ENCODE measurements at regions not wholly inside any gene's neighbourhood (a gene's known extent, or its start where the extent isn't known, plus 50 kb on each side); places are given as distances from the start of the nearest gene placed in this dataset.

DNA sequence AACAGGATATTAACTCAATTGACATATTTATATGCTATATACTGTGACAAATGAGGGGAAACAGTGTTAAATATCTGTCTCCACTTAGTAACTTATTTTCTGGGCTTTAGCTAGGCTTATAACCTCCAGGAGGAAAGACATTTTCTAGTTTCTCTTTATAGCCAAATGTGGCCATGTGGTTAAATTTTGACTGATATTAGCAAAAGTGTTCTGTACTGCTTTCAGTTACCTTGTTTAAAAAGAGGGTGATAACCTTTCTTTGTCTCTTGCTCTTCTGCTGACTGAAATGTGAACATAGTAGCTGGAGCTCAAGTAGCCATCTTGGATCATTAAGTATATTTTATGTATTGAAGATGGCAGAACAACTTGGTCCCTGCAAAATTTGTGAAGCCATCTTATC, 253.7 kb downstream of the PDHA2 start:
- in situ Hi-C loops (cut with HindIII; ENCODE audit: low sequenced_read_pairs) = no loop called here

DNA sequence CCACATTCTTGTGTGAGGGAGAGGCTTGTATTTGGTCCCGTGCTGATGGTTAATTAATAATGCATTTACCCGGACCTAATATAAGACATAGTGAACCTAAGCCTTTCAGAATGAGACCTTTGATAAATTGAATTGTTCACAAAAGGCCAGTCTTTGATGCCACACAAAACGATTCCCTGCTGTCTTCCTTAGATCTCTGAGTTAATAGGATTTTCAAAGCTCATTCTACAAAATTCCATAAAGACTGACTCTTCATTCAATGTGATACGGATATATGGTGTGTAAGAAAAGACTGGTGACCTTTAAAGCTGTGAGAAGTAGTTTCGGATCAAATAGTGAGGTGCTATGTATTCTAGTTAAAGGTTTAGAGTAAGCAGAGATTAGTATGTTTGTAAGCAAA, 254.3 kb downstream of the PDHA2 start:
- in situ Hi-C loops (cut with HindIII; ENCODE audit: low sequenced_read_pairs) = no loop called here

DNA sequence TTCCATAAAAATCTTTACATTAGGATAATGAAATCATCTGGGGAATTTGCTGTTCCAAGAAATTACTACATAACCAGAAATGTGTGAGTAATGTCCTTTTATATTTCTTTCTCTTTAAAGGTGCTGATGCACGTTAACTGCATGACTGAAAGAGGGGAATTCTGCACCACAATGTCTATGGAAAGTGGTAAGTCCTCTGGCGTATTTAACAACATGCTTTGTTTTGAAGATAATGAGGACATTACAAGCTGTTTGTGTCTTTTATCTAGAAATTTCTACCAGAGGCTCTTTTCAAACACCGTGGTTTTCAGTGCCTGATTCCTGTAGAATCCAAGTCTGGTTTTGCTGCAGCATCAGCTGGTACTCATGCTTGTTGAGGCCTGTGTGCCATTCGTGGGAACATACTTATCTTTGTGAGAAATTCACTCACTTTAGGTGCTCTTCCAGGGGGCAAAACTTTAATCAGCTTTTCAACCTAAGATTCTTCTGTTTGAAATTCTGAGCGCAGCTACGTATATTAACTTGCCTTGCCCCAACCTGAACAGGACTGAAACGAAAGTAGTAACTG, 257.2 kb downstream of the PDHA2 start:
- in situ Hi-C loops (cut with HindIII; ENCODE audit: low sequenced_read_pairs) = no loop called here

DNA sequence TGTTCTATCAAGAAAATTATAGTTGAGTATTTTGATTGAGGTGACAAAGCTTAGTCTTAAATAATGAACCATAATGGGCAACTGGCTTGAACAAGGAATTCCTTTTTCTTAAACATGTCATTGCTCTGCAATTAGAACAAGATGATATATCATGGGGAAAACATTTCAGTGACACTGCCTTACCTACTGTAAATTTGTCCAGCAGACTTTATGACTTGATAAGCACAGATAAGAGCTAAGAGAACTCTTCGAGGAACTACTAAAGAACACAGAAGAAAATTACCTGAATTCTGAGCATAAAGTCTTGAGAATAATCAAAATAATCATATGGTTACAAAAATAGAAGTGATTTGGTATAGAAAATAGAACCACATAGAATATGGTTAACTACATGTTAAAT, 257.8 kb downstream of the PDHA2 start:
- in situ Hi-C loops (cut with HindIII; ENCODE audit: low sequenced_read_pairs) = no loop called here

GRCh38 chr4:96099031-96099430, 259.1 kb downstream of the PDHA2 start:
- in situ Hi-C loops (cut with HindIII; ENCODE audit: low sequenced_read_pairs) = no loop called here

DNA sequence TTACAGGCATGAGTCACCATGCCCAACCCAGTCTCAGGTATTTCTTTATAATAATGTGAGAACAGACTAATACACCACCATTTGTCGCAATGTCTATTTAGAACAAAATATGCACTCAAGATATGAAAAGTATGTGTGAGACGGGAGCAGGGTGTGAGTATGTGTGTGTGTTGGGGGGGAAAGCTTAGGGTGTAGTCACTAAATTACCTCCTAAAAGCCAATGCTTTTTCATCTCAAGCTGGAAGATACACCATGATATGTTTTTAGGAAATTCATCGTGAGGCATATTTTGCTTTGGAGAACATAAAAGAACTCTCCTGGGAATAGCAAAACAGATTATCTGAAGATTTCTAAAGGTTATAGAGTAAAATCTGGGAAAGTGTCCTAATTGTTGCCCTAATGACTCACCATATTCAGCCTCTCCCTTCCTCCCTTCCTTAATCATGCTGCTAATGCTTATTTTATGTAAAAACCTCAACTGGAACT, 262.7 kb downstream of the PDHA2 start:
- in situ Hi-C loops (cut with HindIII; ENCODE audit: low sequenced_read_pairs) = no loop called here

DNA sequence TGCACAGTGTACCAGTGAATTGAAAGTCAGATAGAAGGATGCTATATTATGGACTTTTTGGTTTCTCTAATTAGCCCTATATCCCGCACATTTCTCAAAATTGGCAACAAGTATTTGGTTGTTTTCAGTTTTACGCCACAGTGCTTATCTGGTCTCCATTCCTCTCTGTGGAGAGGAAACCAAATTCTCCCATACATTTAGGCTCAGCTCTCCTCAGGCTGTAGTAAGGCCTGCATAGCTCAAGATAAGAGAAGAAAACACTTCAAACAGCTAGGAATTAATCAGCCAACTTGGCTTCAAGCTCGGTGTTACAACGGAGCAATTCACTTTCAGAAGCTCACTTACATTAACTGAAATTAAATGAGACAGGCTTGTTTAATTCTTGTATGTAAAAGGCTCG, 263.2 kb downstream of the PDHA2 start:
- in situ Hi-C loops (cut with HindIII; ENCODE audit: low sequenced_read_pairs) = no loop called here

GRCh38 chr4:96108146-96108545, 268.3 kb downstream of the PDHA2 start:
- in situ Hi-C loops (cut with HindIII; ENCODE audit: low sequenced_read_pairs) = no loop called here

DNA sequence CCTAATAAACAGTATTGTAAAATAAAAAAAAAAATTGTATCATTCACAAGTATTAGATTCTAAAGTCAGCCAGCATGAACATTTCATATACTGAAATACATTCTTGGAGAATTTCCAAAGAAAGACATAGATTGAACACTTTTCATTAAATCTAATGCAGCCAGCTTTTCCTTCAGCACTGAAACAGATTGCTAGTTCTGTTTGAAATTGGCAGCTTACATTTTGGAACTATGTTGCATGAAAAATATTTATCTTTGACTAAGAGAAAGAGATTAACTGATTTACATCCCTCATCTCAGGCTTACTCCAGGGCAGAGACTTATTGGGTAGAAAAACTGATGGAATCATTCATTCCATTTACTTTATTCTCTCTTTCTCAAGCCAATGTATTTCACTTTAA, 272.7 kb downstream of the PDHA2 start:
- in situ Hi-C loops (cut with HindIII; ENCODE audit: low sequenced_read_pairs) = no loop called here

- in situ Hi-C loops (cut with HindIII; ENCODE audit: low sequenced_read_pairs) = no loop called here
These were observed 280.3 kb downstream of the PDHA2 start for GRCh38 chr4:96120206-96120605.

- in situ Hi-C loops (cut with HindIII; ENCODE audit: low sequenced_read_pairs) = no loop called here
These were observed 286.3 kb downstream of the PDHA2 start for GRCh38 chr4:96126227-96126626.

DNA sequence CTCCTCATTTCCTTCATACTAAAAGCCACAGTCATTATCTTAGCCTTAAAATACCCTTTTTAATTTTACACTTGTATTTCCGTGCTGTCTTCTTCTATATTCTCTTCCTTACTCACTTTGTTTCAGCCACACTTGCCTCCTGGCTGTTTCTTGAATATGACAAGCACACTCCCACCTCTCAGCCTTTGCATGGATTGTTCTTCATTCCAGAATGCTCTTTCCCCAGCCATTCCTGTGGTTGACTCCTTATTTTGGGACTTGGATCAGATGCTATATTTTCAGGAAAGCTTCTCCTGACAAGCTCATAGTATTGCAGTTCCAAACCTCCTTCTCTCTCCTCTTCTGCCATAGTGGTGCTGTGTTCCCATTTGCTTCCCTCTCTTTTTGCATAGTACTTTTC, 291.3 kb downstream of the PDHA2 start:
- in situ Hi-C loops (cut with HindIII; ENCODE audit: low sequenced_read_pairs) = no loop called here

GRCh38 chr4:96134806-96135205, 294.9 kb downstream of the PDHA2 start:
- in situ Hi-C loops (cut with HindIII; ENCODE audit: low sequenced_read_pairs) = no loop called here

DNA sequence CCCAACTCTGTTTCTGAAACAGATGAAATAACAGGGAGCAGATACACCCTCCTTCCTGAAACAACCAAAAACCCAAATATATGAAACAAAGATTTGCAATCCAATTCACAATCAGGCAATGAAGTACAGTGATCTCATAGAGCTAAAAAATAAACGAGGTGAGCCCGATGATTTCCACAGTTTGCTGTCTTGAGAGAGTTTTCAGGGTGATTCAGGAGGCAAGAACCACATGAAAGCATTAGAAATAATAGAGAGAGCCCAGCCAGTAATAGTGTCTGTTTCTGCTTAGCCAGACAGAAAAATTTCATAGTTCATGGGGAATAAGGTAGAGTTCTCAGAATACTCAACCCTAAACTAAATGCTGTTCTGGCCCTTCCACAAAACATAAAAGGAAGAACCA, 296.2 kb downstream of the PDHA2 start:
- in situ Hi-C loops (cut with HindIII; ENCODE audit: low sequenced_read_pairs) = no loop called here

DNA sequence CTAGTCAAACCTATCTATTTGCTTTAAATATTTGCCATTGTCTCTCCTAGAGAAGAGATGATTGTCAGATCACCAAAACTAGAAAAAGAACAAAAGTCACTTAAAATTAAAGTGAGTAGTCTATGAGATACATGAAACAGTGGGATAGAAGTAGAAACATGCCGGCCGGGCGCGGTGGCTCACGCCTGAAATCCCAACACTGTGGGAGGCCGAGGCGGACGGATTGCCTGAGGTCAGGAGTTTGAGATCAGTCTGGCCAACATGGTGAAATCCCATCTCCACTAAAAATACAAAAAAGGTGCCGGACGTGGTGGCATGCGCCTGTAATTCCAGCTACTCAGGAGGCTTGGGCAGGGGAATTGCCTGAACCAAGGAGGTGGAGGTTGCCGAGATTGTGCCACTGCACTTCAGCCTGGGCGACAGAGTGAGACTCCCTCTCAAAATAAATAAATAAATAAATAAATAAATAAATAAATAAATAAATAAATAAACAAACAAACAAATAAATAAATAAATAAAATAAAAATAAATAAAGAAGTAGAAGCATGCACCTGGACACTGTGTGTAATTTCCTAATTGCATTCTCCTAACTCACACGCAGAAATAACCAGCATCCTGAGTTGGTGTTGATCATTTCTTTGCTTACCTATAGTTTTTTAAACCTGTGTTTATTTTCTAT, 299.5 kb downstream of the PDHA2 start:
- in situ Hi-C loops (cut with HindIII; ENCODE audit: low sequenced_read_pairs) = no loop called here

DNA sequence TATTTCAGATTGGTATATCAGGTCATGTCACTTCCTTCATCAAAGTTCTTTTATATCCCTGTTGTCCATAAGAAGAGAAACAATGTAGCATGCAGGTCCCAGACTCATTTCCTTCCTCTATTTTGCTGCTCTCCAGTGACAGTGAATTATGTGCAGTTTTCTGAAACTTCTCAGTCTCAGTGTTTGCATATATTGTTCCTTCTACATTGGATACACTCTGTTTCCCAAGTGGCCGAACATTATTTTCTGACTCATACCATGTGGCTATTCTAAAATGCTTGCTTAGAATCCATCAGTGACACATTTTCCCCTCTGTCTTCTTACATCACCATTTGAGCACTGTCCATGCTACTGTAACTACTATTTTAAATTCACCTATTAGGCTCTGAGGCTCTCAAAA, 305.7 kb downstream of the PDHA2 start:
- in situ Hi-C loops (cut with HindIII; ENCODE audit: low sequenced_read_pairs) = no loop called here

DNA sequence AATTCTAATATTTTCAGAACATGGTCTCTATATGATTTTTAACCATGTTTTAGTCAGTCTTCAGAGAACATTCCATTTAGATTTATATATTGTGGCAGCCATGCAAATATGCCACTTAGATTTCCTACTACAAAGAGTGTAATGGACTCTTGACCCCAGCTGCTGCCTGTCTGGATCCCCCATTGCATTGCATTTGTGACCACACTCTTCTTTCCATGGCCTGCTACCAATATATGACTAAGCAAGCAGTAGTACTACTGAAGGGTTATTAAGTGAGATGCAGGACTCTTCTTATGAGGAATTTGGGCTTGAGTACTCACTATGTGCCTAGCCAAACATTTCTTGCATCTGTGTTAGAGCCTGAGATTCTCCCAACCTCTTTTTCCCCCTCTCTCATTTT, 306.8 kb downstream of the PDHA2 start:
- in situ Hi-C loops (cut with HindIII; ENCODE audit: low sequenced_read_pairs) = no loop called here

- in situ Hi-C loops (cut with HindIII; ENCODE audit: low sequenced_read_pairs) = no loop called here
These were observed 310.0 kb downstream of the PDHA2 start for GRCh38 chr4:96149894-96150293.

GRCh38 chr4:96150466-96150865, 310.6 kb downstream of the PDHA2 start:
- in situ Hi-C loops (cut with HindIII; ENCODE audit: low sequenced_read_pairs) = no loop called here

DNA sequence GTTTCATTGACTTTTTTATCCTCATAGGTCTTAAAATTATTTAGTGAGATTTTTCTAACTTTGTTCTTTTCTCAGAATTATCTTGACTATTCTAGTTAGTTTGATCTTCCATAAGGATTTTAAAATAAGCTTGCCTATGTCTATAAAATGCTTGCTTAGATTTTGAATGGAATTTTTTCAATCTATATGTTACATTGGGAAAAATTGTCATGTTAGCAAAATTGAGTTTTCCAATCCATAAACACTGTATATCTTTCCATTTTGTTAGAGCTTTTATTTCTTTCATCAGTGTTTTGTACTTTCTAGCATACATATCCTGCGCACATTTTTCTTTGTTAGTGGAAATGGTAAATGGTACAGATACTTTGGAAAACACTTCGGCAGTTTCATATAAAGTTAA, 312.9 kb downstream of the PDHA2 start:
- in situ Hi-C loops (cut with HindIII; ENCODE audit: low sequenced_read_pairs) = no loop called here

GRCh38 chr4:96154676-96155075, 314.8 kb downstream of the PDHA2 start:
- in situ Hi-C loops (cut with HindIII; ENCODE audit: low sequenced_read_pairs) = no loop called here

- in situ Hi-C loops (cut with HindIII; ENCODE audit: low sequenced_read_pairs) = no loop called here
These were observed 322.7 kb downstream of the PDHA2 start for GRCh38 chr4:96162636-96163035.

DNA sequence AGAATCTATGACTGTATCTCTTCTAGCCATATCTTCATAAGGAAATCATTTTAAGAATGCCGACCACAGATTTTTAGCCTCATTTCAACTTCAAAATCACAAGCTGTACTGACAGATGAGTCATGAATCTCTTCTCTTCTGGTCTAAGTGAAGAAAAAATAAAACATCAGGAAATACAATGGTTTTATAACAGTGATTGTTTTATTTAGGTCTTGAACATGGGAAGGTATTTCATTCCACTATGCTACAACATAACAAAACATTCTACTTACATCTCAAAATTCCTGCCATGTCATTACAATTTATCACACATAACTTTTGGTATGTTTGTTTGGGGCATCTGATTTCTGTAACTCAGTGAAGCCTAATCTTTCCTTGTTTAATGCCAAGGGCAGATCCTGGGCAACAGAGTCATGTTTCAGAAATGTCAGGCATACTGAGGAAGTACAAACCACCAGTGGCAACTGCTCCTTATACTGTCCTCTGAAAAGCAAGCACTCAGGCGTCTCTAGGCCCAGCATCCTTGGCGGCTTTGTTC, 325.0 kb downstream of the PDHA2 start:
- in situ Hi-C loops (cut with HindIII; ENCODE audit: low sequenced_read_pairs) = no loop called here
